GM12873 (cell line): ENCODE measurements at regions not wholly inside any gene's neighbourhood (a gene's known extent, or its start where the extent isn't known, plus 50 kb on each side); places are given as distances from the start of the nearest gene placed in this dataset.

Experiments
- CTCF ChIP-seq: IDR thresholded peaks from 2 replicates; pipeline ENCODE4 v1.5.1; 2012; ENCODE audit warnings: low read depth, mild to moderate bottlenecking, moderate library complexity, low read length, control low read depth; ENCODE audit not compliant: insufficient read depth; ENCODE audit errors: missing control alignments

GRCh38 chr4:170698334-170698733, 608.6 kb upstream of the AADAT start:
- no peak for TF ChIP-seq CTCF

- no peak for TF ChIP-seq CTCF
Measured at GRCh38 chr4:170697845-170698244, 608.1 kb upstream of the AADAT start.

GRCh38 chr4:170697045-170697444, 607.3 kb upstream of the AADAT start:
- no peak for TF ChIP-seq CTCF

GRCh38 chr4:170691168-170691567, 601.4 kb upstream of the AADAT start:
- TF ChIP-seq CTCF = no peak

- TF ChIP-seq CTCF = no peak
Measured at GRCh38 chr4:170687751-170688150, 598.0 kb upstream of the AADAT start.

GRCh38 chr4:170682558-170683294, 593.0 kb upstream of the AADAT start:
- TF ChIP-seq CTCF = no peak

GRCh38 chr4:170675568-170676262, 586.0 kb upstream of the AADAT start:
- TF ChIP-seq CTCF = no peak
